Peyer's patch (tissue), 4 donors: ENCODE measurements at regions not wholly inside any gene's neighbourhood (a gene's known extent, or its start where the extent isn't known, plus 50 kb on each side); places are given as distances from the start of the nearest gene placed in this dataset.

Experiments
- POLR2A ChIP-seq, 2 donors: fragments of 450-650 bp; IDR thresholded peaks; one replicate each; pipeline ENCODE4 v1.5.1; 2017; ENCODE audit warnings: antibody characterized with exemption in 2 of 2, mild to moderate bottlenecking in 2 of 2, moderate library complexity in 2 of 2
- TF ChIP-seq, protein P1 (sequence below), 6 experiments: fragments of 450-650 bp in 4 of 6; fragments of 200-600 bp in 2 of 6; sonication (generic) in 1 of 6; IDR thresholded peaks; one replicate each; pipeline ENCODE4 v1.5.1; 2017 to 2019; ENCODE audit warnings: antibody characterized with exemption in 6 of 6, mild to moderate bottlenecking in 3 of 6, moderate library complexity in 1 of 6

DNA sequence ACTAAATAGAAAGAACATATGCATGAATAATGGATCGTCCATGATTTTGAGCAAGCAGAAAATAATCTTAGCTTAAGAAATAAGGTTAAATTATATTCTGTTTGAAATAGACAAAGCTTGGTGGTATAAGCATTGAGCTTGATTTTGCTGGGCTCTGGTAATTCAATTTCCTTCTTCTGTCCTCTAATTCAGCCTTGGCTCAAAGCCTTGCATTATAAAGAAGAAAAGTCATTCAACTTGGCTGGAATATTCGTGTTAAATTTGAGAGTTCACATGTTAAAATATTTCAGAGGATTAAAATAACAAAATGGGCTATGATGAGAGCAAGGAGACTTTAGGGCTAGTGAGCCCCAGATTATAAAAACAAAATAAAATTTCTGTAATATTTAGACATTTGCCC lies 415.4 kb upstream of the PCDH20 start:
- TF ChIP-seq, protein P1, sequence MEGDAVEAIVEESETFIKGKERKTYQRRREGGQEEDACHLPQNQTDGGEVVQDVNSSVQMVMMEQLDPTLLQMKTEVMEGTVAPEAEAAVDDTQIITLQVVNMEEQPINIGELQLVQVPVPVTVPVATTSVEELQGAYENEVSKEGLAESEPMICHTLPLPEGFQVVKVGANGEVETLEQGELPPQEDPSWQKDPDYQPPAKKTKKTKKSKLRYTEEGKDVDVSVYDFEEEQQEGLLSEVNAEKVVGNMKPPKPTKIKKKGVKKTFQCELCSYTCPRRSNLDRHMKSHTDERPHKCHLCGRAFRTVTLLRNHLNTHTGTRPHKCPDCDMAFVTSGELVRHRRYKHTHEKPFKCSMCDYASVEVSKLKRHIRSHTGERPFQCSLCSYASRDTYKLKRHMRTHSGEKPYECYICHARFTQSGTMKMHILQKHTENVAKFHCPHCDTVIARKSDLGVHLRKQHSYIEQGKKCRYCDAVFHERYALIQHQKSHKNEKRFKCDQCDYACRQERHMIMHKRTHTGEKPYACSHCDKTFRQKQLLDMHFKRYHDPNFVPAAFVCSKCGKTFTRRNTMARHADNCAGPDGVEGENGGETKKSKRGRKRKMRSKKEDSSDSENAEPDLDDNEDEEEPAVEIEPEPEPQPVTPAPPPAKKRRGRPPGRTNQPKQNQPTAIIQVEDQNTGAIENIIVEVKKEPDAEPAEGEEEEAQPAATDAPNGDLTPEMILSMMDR (IDR thresholded peaks at IDR 0.05): no peak
- no peak for TF ChIP-seq POLR2A (IDR thresholded peaks at IDR 0.05)
